CD14-positive monocyte (primary cell): ENCODE measurements at regions not wholly inside any gene's neighbourhood (a gene's known extent, or its start where the extent isn't known, plus 50 kb on each side); places are given as distances from the start of the nearest gene placed in this dataset.

Experiments
- DNase-seq, 3 donors: peaks; one replicate each; pipeline ENCODE4 v3.0.0-alpha.2; 2011 to 2022
- H2AFZ ChIP-seq: 2 replicates; pipeline ENCODE4 v1.6.0; 2012; ENCODE audit warnings: mild to moderate bottlenecking, low read depth, low read length, inconsistent platforms; ENCODE audit not compliant: insufficient read depth, poor library complexity, severe bottlenecking
- H3K27ac ChIP-seq, 2 donors: 1 replicate in 1 of 2; 2 replicates in 1 of 2; pipeline ENCODE4 v1.5.1; 2012 to 2013; ENCODE audit warnings: low read length in 2 of 2, control low read depth in 1 of 2, inconsistent platforms in 1 of 2, low read depth in 1 of 2, mild to moderate bottlenecking in 1 of 2
- H3K27me3 ChIP-seq, 2 donors: one replicate each; pipeline versions ENCODE4 v1.6.0 to v1.6.1; 2011 to 2013; ENCODE audit warnings: low read length in 2 of 2; ENCODE audit not compliant: control insufficient read depth in 2 of 2, insufficient read depth in 2 of 2
- H3K36me3 ChIP-seq, 2 donors: replicated peaks in 1 of 2; 1 replicate in 1 of 2; 2 replicates in 1 of 2; pipeline versions ENCODE4 v1.5.1 to v1.6.1; 2012 to 2013; ENCODE audit warnings: low read length in 2 of 2, control low read depth in 1 of 2, inconsistent platforms in 1 of 2, mild to moderate bottlenecking in 1 of 2; ENCODE audit not compliant: insufficient read depth in 2 of 2, control insufficient read depth in 1 of 2
- H3K4me1 ChIP-seq, 2 donors: 1 replicate in 1 of 2; 2 replicates in 1 of 2; pipeline versions ENCODE4 v1.5.1 to v1.6.1; 2012 to 2013; ENCODE audit warnings: low read length in 2 of 2, control low read depth in 1 of 2, inconsistent platforms in 1 of 2, mild to moderate bottlenecking in 1 of 2, moderate library complexity in 1 of 2; ENCODE audit not compliant: insufficient read depth in 2 of 2, control insufficient read depth in 1 of 2
- H3K4me2 ChIP-seq: replicated peaks from 2 replicates; pipeline ENCODE3; 2012; ENCODE audit warnings: low read length, moderate library complexity, mild to moderate bottlenecking; ENCODE audit not compliant: poor library complexity, severe bottlenecking; ENCODE audit errors: extremely low read depth
- H3K4me3 ChIP-seq, 3 experiments: fragments of 200-600 bp in 1 of 3; sonication (generic) in 1 of 3; replicated peaks in 1 of 3; 1 replicate in 2 of 3; 2 replicates in 1 of 3; pipeline ENCODE4 v1.5.1; 2011 to 2013; ENCODE audit warnings: low read length in 3 of 3, mild to moderate bottlenecking in 3 of 3, control low read depth in 2 of 3, low read depth in 2 of 3, inconsistent platforms in 1 of 3, moderate library complexity in 1 of 3
- H3K79me2 ChIP-seq: 2 replicates; pipeline ENCODE4 v1.6.0; 2012; ENCODE audit warnings: mild to moderate bottlenecking, control low read depth, inconsistent platforms, low read length, moderate library complexity; ENCODE audit not compliant: insufficient read depth
- H3K9ac ChIP-seq: 2 replicates; pipeline ENCODE4 v1.6.0; 2017; ENCODE audit warnings: low read length, mild to moderate bottlenecking; ENCODE audit not compliant: insufficient read depth, poor library complexity, severe bottlenecking
- H3K9me3 ChIP-seq, 2 donors: replicated peaks in 1 of 2; 1 replicate in 1 of 2; 2 replicates in 1 of 2; pipeline versions ENCODE4 v1.5.1 to v1.6.1; 2012 to 2013; ENCODE audit warnings: low read length in 2 of 2, control low read depth in 1 of 2; ENCODE audit not compliant: control insufficient read depth in 1 of 2, insufficient read depth in 1 of 2
- H4K20me1 ChIP-seq: 2 replicates; pipeline ENCODE4 v1.6.0; 2012; ENCODE audit warnings: mild to moderate bottlenecking, low read length, control low read depth, moderate library complexity; ENCODE audit not compliant: insufficient read depth
- H3K27ac Mint-ChIP-seq, 7 donors: one replicate each; pipeline ENCODE4 v1.8.0; 2020; ENCODE audit warnings: mild to moderate bottlenecking in 7 of 7, mixed read lengths in 7 of 7, moderate library complexity in 6 of 7, inconsistent platforms in 2 of 7
- H3K27me3 Mint-ChIP-seq, 3 donors: one replicate each; pipeline ENCODE4 v1.8.0; 2021 to 2022; ENCODE audit warnings: low read depth in 3 of 3, mild to moderate bottlenecking in 3 of 3, mixed read lengths in 3 of 3, moderate library complexity in 3 of 3, inconsistent platforms in 1 of 3
- H3K36me3 Mint-ChIP-seq, 2 donors: one replicate each; pipeline ENCODE4 v1.8.0; 2020; ENCODE audit warnings: mixed read lengths in 2 of 2, inconsistent platforms in 1 of 2, mild to moderate bottlenecking in 1 of 2
- H3K4me1 Mint-ChIP-seq: one replicate; pipeline ENCODE4 v1.8.0; 2020; ENCODE audit warnings: mild to moderate bottlenecking, mixed read lengths
- H3K4me3 Mint-ChIP-seq, 2 donors: one replicate each; pipeline ENCODE4 v1.8.0; 2020; ENCODE audit warnings: mild to moderate bottlenecking in 2 of 2, mixed read lengths in 2 of 2, moderate library complexity in 1 of 2
- H3K9me3 Mint-ChIP-seq, 7 donors: one replicate each; pipeline ENCODE4 v1.8.0; 2020 to 2022; ENCODE audit warnings: mixed read lengths in 7 of 7, mild to moderate bottlenecking in 6 of 7, moderate library complexity in 6 of 7, inconsistent platforms in 2 of 7
- WGBS: methylation state at CpG from one replicate; pipeline ENCODE4 v1.1.5; 2013; ENCODE audit warnings: missing lambda C conversion rate; ENCODE audit not compliant: insufficient coverage; 5-methylcytosine and 5-hydroxymethylcytosine counted together
- intact Hi-C, 2 donors: fragments of 100-400 bp; cut with micrococcal nuclease; formaldehyde crosslinking; loops; one replicate each; pipeline versions ENCODE4 v1.15.0 to v1.15.1; 2023
- TF ChIP-seq, protein P1 (sequence below): fragments of 200-600 bp; IDR thresholded peaks from one replicate; pipeline ENCODE4 v1.8.0; 2022; ENCODE audit warnings: antibody characterized with exemption, mild to moderate bottlenecking

GRCh38 chr2:5188636-5189035 lies 503.5 kb upstream of the SOX11 start:
- intact Hi-C loops, result no loop called here
- no peak overlapping the region for H3K27ac Mint-ChIP-seq
- H3K27me3 Mint-ChIP-seq, result no peaks in the 10 kb centered on the region
- Histone ChIP-seq H3K4me3 (no peak overlapping the region), H2AFZ (no peak overlapping the region), H3K27me3 (no peaks in the 10 kb centered on the region), H3K9me3 (peaks cover 1 to 7% of the 10 kb centered on the region in 2 donors), H3K4me2 (no peak overlapping the region), H4K20me1 (no peaks in the 10 kb centered on the region), H3K4me1 (no peaks in the 10 kb centered on the region), H3K27ac (no peak overlapping the region), H3K9ac (no peak overlapping the region), H3K36me3 (no peaks in the 10 kb centered on the region), H3K79me2 (no peaks in the 10 kb centered on the region)
- no peaks in the 10 kb centered on the region for H3K36me3 Mint-ChIP-seq
- H3K4me3 Mint-ChIP-seq, result no peak overlapping the region
- no peaks in the 10 kb centered on the region for H3K4me1 Mint-ChIP-seq
- TF ChIP-seq, protein P1, sequence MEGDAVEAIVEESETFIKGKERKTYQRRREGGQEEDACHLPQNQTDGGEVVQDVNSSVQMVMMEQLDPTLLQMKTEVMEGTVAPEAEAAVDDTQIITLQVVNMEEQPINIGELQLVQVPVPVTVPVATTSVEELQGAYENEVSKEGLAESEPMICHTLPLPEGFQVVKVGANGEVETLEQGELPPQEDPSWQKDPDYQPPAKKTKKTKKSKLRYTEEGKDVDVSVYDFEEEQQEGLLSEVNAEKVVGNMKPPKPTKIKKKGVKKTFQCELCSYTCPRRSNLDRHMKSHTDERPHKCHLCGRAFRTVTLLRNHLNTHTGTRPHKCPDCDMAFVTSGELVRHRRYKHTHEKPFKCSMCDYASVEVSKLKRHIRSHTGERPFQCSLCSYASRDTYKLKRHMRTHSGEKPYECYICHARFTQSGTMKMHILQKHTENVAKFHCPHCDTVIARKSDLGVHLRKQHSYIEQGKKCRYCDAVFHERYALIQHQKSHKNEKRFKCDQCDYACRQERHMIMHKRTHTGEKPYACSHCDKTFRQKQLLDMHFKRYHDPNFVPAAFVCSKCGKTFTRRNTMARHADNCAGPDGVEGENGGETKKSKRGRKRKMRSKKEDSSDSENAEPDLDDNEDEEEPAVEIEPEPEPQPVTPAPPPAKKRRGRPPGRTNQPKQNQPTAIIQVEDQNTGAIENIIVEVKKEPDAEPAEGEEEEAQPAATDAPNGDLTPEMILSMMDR, result no peak
- H3K9me3 Mint-ChIP-seq, result peaks cover 0 to 4% (median 3%) of the 10 kb centered on the region in 7 donors
- no CpG with 5 or more reads among the region's 5 CpGs for WGBS
- no peak for DNase-seq

DNA sequence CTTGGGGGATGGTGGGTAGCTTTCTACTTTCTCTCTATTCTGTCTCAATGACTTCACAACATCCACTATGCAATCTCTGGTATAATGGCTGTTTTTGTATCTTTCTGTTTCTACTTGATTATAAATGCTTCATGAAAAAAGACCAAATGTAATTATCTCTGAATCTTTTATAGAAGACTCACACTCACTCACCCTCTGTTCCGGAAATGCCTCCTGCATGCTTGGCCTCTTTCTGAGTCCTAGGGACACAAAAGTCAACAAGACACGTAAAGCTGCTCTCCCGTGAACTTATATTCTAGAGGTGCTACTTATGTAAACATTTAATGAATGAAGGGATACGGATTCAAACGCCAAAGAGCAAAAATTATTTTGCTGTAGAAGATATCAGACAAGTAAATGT lies 502.2 kb upstream of the SOX11 start:
- TF ChIP-seq, protein P1, result no peak
- Histone ChIP-seq H3K9me3 (peaks cover 5 to 10% of the 10 kb centered on the region in 2 donors), H3K36me3 (no peaks in the 10 kb centered on the region), H3K27ac (no peak overlapping the region), H3K27me3 (no peaks in the 10 kb centered on the region), H3K4me2 (no peak overlapping the region), H3K9ac (no peak overlapping the region), H4K20me1 (no peaks in the 10 kb centered on the region), H3K4me3 (no peak overlapping the region), H3K79me2 (no peaks in the 10 kb centered on the region), H3K4me1 (no peaks in the 10 kb centered on the region), H2AFZ (no peak overlapping the region)
- Mint-ChIP-seq H3K27me3 (no peaks in the 10 kb centered on the region), H3K27ac (no peak overlapping the region), H3K9me3 (peaks cover 0 to 4% (median 1%) of the 10 kb centered on the region in 7 donors), H3K36me3 (no peaks in the 10 kb centered on the region), H3K4me3 (no peak overlapping the region), H3K4me1 (no peaks in the 10 kb centered on the region)
- DNase-seq, result no peak
- intact Hi-C loops, result no loop called here
- WGBS, result no CpG with 5 or more reads among the region's 5 CpGs
